Hippocampal formation (tissue), 2 donors: ENCODE measurements at regions not wholly inside any gene's neighbourhood (a gene's known extent, or its start where the extent isn't known, plus 50 kb on each side); places are given as distances from the start of the nearest gene placed in this dataset.
"Not testable (repeated sequence)": the region's sequence is repeated elsewhere in the genome, so short reads cannot be mapped to it uniquely, and the experiment has no call there.

Experiments
- DNase-seq, 2 donors: peaks; one replicate each; lab custom pipeline; 2025; lab: John Stamatoyannopoulos, UW

DNA sequence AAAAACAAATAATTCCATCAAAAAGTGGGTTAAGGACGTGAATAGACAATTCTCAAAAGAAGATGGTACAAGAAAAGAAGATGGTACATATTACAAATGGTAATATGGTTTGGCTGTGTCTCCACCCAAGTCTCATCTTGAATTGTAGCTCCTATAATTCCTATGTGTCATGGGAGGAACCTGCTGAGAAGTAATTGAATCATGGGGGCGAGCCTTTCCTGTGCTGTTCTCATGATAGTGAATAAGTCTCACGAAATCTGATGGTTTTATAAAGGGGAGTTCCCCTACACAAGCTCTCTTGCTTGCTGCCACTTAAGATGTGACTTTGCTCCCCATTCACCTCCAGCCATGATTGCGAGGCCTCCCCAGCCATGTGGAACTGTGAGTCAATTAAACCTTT lies 172.9 kb downstream of the C11orf91 start:
- not testable (repeated sequence) for DNase-seq

DNA sequence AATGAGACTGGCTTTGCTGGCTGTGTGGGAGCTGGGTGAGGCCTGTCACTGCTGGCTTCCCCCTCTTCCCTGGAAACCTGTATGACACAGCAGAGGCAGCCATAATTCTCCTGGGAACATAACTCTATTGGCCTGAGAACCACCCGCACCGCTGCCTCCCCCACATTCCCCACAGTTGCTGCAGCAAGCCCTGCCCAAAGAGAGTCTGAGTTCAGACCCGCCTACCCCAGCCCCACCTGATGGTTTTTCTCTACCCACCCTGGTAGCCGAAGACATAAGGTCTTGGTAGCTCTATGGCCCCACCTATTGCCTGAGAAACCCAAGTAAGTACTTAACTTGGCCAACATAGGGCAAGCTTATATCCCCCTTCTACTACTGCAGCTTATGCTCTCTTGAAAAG lies 174.8 kb downstream of the C11orf91 start:
- DNase-seq, result no peak

DNA sequence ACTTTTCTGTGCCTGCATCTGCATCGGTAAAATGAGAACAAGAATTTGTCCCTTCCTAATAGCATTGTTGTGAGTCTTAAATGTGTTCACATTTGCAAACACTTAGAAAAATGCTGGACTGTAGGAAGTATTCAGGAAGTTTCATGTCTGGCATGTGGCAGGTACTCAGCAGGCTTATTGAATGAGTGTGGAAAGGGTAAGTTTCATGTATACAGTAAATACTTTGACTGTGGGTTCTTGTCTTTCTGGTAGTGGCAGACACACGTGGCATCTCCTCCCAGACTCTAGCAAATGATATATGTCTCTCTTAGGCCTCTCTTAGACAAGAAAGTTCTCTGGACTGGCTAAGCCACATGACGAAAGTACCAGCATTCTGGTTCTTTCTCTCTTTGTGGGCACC lies 179.2 kb downstream of the C11orf91 start:
- DNase-seq, result no peak

DNA sequence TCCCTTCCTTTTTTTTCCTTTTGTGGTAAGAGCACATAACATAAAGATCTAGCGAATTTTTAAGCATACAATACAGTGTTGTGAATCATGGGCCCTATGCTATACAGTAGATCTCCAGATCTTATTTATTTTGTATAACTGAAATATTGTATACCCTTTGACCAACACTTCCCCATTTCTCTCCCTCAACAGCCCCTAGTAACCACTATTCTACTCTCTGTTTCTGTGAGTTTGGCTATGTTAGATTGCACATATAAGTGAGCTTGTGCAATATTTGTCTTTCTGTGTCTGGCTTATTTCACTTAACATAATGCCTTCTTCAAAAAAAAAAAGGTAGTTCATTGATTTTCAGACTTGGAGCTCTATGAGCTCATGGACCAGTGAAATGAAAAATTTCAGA lies 180.5 kb downstream of the C11orf91 start:
- no peak for DNase-seq

DNA sequence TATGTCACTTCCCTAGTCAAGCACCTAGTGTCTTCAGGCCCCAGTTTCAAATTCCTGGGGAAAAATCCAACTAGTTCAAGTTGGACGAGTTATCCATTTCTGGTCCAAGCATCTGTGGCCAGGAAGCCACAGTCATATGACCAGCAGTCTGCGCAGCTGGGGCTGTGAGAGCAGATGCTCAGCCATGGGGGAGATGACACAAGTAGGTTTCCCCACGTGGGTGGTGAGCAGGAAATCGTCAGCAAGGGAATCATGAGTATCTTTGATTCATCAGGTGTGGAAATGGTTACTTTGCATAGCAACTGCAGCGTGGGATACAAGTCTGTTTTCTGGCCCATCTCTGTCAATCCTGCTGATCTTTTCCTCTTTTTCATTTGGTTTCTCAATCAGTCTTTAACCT lies 185.3 kb downstream of the C11orf91 start:
- no peak for DNase-seq

DNA sequence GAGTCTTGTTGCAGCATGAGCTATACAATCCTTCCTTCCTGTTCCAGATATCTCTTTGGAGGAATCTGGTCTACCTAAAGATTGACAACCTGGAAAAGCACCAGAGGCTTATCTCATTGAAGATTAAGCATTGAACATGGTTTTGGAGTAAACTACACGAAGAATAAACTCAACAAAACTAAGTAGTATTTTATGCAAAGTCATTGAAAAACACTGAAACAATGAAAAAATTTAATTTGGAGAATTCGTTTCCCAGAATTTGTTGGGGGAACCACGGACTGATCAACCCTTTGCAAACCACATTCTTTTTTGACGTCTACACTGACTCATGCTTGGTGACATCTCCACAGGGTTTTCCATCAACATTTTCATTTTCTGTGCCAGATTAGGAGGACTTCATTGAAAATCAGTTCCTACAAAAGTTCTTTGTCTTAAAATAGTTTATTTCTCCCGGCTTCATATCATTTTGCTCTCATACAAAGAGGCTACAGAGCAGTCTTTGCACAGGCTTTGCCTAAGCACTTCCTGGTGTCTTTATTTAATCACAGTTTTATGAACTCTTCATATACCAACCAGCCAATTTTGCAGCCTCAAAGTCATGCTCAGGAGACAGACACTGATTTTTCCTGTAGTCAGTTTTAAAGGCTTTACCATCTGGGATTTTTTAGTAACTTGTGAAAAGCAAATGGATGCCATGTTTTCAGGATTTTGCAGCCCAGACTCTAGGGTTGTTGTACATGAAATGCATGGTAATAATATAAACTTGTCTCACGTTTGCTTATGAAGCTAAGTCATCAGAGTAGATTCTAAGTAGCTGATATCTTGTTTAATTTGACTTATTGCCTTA lies 186.3 kb downstream of the C11orf91 start:
- no peak for DNase-seq

GRCh38 chr11:33509632-33510031 lies 191.0 kb downstream of the C11orf91 start:
- no peak for DNase-seq

DNA sequence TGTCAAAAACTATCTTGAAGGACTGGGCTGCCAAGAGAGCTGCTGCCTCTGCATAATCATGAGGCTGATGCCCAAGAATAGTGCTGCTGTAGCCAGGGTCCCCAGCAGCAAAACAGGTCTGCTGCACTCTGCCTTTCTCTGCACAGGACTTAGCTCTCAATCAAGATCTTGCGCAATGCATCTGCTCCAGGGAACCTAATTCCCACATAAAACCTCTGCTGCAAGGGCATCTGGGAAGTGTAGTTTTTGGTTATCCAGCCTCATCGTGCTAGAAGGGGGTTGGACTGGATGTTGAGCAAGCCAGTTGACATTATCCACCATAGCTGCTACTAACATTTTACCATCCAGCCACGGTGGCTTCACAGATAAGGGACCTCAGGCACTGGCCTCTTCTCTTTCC lies 192.7 kb downstream of the C11orf91 start:
- no peak for DNase-seq

GRCh38 chr11:33507356-33507755 lies 193.3 kb downstream of the C11orf91 start:
- no peak for DNase-seq

DNA sequence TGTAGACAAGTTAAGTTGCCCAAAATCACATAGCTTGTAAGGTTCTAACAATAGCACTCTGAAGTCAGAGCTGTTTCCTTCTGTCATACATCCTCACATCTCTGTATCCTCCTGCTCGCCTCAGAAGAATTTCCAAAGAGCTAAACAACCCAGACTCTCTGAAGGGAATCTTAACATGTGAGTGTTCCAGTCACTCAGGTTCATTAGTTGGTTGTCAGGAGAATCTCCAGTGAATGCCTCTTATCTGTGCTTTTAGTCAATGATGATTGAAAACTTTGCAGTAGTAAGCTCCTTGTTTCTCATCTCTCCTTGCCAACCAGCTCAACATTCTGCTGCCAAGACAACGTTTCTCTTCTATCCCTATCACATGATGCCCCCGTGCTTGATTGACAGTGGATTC lies 195.5 kb downstream of the C11orf91 start:
- no peak for DNase-seq

DNA sequence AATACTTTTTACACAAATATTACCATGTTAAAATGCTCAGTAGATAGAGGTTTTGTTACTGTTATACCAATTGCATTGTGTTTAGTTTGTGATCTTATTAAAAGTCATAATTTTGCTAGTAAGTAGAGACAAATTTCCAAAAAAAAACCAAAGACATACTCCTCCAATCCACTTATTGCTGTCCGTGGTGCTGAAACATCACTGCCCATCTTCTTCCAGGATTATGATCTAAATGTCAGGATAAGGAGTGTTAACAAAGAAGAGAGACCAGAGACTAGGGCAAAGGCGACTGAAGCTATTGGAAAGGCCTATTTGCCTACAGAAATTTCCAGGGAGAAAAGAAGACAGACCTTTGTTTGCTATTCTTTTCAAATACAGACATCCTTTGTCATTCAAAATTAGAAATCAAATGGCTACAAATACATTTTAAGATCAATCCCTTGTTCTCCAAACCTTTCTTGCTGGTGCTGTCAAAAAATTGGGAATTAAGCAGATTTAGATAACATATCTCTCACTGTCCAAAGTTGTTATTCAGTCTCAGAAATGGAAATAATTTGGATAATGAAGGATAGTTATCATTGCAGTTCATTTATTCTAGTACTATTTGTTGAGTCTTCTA lies 199.7 kb downstream of the C11orf91 start:
- no peak for DNase-seq

DNA sequence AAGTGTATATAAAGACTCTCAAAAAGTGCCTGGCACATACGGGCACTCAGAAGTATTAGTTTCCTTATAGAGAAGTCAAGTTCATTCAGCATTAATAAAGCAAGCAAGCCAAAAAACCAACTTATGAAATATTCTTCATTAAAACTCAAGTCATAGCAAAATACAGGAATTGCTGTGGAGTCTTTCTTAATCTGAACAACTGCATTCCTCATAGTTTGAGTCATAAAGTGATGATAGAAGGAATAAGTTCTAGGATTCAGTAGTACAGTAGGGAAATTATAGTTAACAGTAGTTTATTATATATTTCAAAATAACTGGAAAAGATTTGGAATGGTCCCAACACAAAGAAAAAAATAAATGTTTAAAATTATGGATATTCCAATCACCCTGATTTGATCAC lies 200.3 kb downstream of the C11orf91 start:
- no peak for DNase-seq

DNA sequence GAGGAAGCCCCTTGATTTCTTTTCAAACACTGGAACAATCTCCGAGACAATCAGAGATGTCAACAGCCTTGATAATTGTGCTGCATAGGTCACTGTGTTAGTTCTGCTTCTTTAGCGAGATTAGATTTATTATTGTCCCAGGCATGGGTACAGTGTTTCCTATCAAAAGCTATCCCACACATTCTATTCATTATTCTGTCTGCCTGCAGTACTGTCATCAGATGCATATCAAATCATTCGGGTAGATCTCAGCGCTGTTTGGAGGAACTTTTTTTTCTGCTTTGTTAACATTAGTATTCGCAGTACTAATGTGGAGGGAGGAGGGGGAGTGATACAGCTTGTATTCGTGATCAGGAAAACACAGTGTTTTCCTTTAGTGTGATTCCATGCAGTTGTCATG lies 208.0 kb downstream of the C11orf91 start:
- DNase-seq, result no peak

GRCh38 chr11:33490842-33491370 lies 209.7 kb downstream of the C11orf91 start:
- DNase-seq, result no peak

DNA sequence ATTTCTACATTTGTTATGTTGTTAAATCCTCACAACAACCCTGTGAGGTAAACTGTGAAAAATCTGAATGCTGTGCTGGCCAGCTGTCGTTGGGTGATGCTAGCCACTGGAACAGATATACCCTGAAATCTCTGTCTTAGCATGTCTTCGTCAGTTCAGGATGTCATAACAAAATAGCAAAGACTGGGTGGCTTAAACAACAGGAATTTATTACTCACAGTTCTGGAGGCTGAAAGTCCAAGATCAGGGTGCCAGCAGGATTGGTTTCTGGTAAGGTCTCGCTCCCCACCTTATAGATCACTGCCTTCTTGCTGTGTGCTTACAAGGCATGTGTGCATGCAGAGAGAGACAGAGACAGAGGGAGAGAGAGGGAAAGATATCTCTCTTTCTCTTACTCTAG lies 211.7 kb downstream of the C11orf91 start:
- no peak for DNase-seq

DNA sequence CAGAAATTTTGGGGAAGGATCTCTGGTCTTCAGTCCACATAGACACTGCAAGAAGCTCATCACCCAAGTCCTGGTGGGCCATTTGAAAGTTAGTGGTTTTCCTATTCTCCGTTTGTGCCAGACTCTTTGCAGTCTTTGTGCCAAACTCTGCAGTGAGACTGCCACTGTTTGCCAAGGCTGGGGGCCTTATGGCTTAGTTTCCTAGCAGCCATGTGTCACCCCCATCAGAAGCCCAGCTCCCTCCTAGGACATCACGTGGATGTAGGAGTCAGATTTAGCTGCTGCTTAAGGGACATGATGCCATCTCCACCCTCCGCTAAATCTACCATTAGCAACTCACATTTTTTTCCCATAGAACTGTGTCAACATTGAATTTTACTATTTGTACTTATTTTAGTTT lies 220.0 kb downstream of the C11orf91 start:
- no peak for DNase-seq

DNA sequence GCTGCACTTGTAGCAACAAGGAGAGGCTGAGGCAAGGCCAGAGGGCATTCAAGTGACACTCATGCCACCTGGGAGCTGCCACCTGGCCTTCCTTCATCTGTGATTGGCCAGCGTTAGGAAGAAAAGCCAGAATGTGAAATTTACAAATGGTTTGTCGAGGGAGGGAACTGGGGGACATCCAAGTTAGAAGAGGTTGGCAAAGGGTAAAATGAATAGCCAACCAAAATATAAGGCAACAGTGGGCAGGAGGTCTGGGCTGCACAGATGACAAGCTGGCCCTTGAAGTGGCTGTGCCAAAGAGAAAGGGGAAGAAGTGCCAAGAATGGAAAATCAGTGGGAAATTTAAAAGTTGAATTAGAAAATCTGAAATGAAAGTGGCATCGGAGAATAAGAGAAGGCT lies 221.4 kb downstream of the C11orf91 start:
- DNase-seq, result no peak

GRCh38 chr11:33478111-33478573 lies 221.0 kb downstream of the HIPK3 start:
- peak in 1 of 2 donors; percentile 23 for DNase-seq

DNA sequence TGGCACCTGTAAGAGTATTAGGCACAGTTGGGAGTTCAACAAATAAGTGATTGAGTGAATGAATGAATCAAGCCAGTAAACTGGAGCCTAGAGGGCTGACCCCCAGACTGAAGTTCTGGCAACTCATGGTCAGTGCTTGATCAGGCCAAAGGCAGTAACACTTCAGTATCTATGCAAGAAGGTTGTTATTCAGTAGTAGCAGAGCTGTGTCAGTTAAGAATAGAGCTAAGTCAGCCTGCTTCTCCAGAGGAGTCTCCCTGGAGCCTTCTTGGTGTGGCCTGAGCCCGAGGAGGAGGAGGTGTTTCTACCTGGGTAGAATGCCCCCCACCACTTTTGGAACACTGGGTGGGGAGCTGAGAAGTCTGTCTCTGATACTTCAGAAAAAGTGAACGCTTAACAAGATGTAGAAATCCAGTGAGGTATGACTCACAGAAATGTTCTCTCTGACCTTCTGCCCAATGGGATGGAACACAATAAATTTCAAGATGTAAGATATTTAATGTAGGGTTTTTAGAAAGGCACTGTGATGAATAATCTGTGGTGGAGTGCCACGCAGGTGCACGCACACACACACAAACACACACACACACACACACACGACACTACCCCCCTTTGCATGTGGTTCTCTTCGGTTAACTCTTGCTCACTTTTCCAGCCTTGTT lies 219.9 kb downstream of the HIPK3 start:
- no peak for DNase-seq

DNA sequence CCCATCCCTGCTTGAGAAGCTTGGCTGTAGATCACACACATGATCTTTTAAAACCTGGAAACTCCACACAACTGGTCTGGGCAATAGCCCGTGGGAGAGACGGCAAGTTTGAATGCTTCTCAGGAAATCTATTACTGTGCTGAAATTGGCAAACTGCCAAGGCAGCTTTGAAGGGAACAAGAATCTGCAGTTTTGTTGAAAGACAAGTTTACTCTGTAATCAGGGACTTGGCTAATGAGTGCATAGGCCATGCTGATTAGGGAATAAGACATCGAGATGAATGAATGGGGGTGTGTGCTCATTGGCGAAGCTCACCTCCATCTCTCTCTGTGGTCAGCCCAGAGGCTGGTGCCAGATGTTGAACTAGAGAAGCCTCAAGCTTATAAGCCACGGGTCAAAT lies 218.8 kb downstream of the HIPK3 start:
- peak in 1 of 2 donors; percentile 18 for DNase-seq

DNA sequence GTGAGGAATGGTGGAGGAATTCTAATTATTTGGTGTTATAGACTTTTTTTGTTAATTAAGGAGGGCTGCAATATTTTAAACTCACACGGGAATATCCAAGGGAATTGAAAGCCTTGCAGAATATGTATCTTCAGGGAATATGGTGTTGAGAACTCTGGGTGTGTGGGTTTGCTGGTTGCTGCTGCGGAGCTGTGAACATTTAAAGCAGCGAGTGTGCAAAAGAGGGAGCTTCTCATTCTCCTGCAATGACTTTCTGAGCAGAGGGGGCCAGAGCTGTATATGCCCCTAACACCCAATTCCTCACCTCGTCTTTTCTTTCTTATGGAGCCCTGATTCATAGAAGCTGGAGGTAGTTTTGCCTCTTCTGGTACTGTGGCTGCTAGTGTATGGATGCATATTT lies 217.7 kb downstream of the HIPK3 start:
- DNase-seq, result no peak

DNA sequence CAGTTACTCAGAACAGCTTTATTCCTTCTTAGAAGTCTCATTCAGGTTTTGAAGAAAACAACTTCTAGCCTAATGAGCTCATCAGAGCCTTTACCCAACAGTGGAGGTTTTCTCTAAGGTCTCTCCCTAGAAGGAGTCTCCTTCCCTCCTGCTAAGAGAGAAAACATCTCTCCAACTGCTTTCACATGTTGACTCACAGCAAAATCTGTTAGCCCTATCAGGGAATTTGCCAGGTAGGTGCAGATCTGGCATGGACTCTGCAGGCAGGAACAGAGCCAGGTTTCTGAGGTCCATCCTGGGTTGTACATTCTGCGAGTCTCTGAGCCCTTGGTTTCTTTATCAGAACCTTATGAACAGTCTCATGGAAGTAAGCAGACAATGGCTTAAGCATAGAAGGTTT lies 214.4 kb downstream of the HIPK3 start:
- no peak for DNase-seq

DNA sequence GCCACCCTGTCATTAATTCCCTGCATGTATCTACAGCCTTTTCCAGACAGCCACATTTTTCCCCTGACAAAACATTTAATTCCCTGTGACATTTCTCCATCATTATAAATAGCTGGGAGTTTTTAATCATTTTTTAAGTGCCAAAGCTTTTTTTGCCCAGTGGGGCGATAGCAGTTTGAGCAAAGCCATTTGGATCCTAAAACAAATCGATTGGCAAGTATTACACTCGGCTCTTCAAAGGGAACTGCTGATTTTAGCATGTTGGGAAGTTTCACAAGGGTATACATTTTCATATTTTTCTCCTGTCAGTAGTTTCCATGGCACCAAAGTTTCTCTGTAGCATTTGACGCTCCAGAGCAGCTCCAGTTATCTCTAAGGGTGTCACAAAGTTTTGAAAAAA lies 210.8 kb downstream of the HIPK3 start:
- DNase-seq, result no peak
